ENCODE measurements at regions not wholly inside any gene's neighbourhood (a gene's known extent, or its start where the extent isn't known, plus 50 kb on each side); places are given as distances from the start of the nearest gene placed in this dataset.

DNA sequence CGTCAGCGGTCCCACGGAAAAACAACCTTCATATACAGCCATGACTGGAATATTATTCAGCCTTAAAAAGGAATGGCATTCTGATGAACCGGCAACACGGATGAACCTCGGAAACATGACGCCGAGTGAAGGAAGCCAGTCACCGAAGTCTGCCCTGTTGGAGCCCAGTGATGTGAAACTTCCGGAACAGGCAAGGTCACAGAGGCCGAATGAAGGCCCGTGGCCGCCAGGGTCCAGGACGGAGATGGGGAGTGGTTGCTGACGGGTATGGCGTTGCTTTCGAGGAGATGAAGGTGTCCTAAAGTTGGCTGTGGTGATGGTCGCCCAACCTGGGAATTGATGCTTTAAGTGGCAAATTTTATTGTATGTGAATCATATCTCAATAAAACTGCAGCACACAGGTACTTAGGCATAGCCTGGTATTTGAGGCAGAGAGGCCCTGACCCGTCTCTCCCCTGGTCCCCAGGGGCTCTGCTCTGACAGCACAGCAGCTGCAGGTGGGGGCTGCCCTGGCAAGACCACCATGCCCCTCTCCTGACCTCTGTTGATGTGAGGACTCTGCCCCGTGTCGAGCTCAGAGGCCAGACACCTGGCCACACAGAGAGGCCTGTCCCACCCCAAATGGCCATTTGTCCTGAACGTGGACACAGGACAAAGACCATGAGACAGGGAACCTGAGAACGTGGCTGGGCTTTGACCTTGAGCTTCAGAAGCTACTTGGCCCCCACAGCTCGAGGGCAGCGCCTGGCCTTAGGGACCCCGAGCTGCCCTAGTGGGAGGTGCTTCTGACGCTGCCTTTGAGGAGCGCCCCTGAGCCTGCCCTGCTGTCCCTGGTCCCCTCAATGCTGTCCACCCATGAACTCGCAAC, 1090.8 kb downstream of the BRD1 start:
- no peak overlapping the region for H3K4me3 Mint-ChIP-seq
- no peak for DNase-seq (ENCODE audit: low read depth, low spot score)
- no peak overlapping the region for H3K27ac Mint-ChIP-seq (ENCODE audit: unreplicated experiment)
- H3K27me3 Mint-ChIP-seq (ENCODE audit: low read depth) = no peaks in the 10 kb centered on the region
- TF ChIP-seq, protein P1, sequence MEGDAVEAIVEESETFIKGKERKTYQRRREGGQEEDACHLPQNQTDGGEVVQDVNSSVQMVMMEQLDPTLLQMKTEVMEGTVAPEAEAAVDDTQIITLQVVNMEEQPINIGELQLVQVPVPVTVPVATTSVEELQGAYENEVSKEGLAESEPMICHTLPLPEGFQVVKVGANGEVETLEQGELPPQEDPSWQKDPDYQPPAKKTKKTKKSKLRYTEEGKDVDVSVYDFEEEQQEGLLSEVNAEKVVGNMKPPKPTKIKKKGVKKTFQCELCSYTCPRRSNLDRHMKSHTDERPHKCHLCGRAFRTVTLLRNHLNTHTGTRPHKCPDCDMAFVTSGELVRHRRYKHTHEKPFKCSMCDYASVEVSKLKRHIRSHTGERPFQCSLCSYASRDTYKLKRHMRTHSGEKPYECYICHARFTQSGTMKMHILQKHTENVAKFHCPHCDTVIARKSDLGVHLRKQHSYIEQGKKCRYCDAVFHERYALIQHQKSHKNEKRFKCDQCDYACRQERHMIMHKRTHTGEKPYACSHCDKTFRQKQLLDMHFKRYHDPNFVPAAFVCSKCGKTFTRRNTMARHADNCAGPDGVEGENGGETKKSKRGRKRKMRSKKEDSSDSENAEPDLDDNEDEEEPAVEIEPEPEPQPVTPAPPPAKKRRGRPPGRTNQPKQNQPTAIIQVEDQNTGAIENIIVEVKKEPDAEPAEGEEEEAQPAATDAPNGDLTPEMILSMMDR (conservative IDR thresholded peaks at IDR 0.05) = no peak
- H3K36me3 Mint-ChIP-seq (ENCODE audit: low read depth) = peaks cover 13% of the 10 kb centered on the region
- no peaks in the 10 kb centered on the region for H3K4me1 Mint-ChIP-seq
- H3K9me3 Mint-ChIP-seq = no peaks in the 10 kb centered on the region

DNA sequence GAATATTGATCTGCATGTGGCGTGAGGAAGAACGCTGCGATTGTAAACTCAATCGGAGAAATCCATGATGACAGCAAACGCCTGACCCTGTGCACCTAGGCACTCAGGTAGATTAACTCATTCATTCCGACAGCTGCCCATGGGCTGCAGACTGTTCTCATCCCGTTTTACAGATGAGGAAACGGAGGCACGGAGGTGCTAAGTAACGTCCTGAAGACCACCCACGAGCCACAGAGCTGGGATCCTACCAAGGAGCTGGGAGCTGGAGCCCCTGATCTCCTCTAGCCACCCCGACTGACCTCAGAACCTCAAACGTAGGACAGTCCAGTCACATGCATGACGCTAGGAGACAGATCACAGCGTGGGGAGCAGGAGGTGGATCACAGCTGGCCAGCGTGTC, 1092.7 kb downstream of the BRD1 start:
- peaks cover 5% of the 10 kb centered on the region for H3K9me3 Mint-ChIP-seq
- TF ChIP-seq, protein P1 (conservative IDR thresholded peaks at IDR 0.05) = no peak
- H3K27me3 Mint-ChIP-seq (ENCODE audit: low read depth) = no peaks in the 10 kb centered on the region
- no peak overlapping the region for H3K4me3 Mint-ChIP-seq
- no peak overlapping the region for H3K27ac Mint-ChIP-seq (ENCODE audit: unreplicated experiment)
- H3K36me3 Mint-ChIP-seq (ENCODE audit: low read depth) = peaks cover 18% of the 10 kb centered on the region
- DNase-seq (ENCODE audit: low read depth, low spot score) = no peak
- H3K4me1 Mint-ChIP-seq = no peaks in the 10 kb centered on the region

- H3K36me3 Mint-ChIP-seq (ENCODE audit: low read depth) = peaks cover 20% of the 10 kb centered on the region
- H3K27me3 Mint-ChIP-seq (ENCODE audit: low read depth) = no peaks in the 10 kb centered on the region
- H3K4me3 Mint-ChIP-seq = no peak overlapping the region
- TF ChIP-seq, protein P1 (conservative IDR thresholded peaks at IDR 0.05) = no peak
- H3K27ac Mint-ChIP-seq (ENCODE audit: unreplicated experiment) = peak overlapping the region; percentile 19
- H3K9me3 Mint-ChIP-seq = peaks cover 5% of the 10 kb centered on the region
- H3K4me1 Mint-ChIP-seq = no peaks in the 10 kb centered on the region
- no peak for DNase-seq (ENCODE audit: low read depth, low spot score)
Measured at GRCh38 chr22:48734359-48734758, 1093.3 kb downstream of the BRD1 start.

- H3K27me3 Mint-ChIP-seq (ENCODE audit: low read depth) = no peaks in the 10 kb centered on the region
- no peak overlapping the region for H3K27ac Mint-ChIP-seq (ENCODE audit: unreplicated experiment)
- TF ChIP-seq, protein P1 (conservative IDR thresholded peaks at IDR 0.05) = no peak
- peaks cover 13% of the 10 kb centered on the region for H3K9me3 Mint-ChIP-seq
- no peak for DNase-seq (ENCODE audit: low read depth, low spot score)
- peaks cover 36% of the 10 kb centered on the region for H3K36me3 Mint-ChIP-seq (ENCODE audit: low read depth)
- H3K4me1 Mint-ChIP-seq = peaks cover under 1% of the 10 kb centered on the region
- H3K4me3 Mint-ChIP-seq = no peak overlapping the region
Measured at GRCh38 chr22:48729499-48730171, 1098.0 kb downstream of the BRD1 start.

GRCh38 chr22:48727454-48728058, 1100.1 kb downstream of the BRD1 start:
- TF ChIP-seq, protein P1 (conservative IDR thresholded peaks at IDR 0.05) = no peak
- Mint-ChIP-seq H3K9me3 (peaks cover 13% of the 10 kb centered on the region), H3K27ac (ENCODE audit: unreplicated experiment) (no peak overlapping the region), H3K4me3 (no peak overlapping the region), H3K4me1 (peaks cover 8% of the 10 kb centered on the region), H3K36me3 (ENCODE audit: low read depth) (peaks cover 28% of the 10 kb centered on the region), H3K27me3 (ENCODE audit: low read depth) (no peaks in the 10 kb centered on the region)
- no peak for DNase-seq (ENCODE audit: low read depth, low spot score)

Data from neural crest cell (in vitro differentiated cells).